Type B pancreatic cell (in vitro differentiated cells): ENCODE measurements at regions not wholly inside any gene's neighbourhood (a gene's known extent, or its start where the extent isn't known, plus 50 kb on each side); places are given as distances from the start of the nearest gene placed in this dataset.

Experiments
- DNase-seq: peaks from one replicate; pipeline ENCODE4 v3.0.0; 2021; ENCODE audit warnings: mixed read lengths; ENCODE audit not compliant: unreplicated experiment; ENCODE audit errors: extremely low spot score
- H3K27ac Mint-ChIP-seq: 2 replicates; pipeline ENCODE4 v1.8.0; 2021; ENCODE audit warnings: mild to moderate bottlenecking, mixed read lengths
- H3K27me3 Mint-ChIP-seq: 2 replicates; pipeline ENCODE4 v1.8.0; 2021; ENCODE audit warnings: mixed read lengths
- H3K36me3 Mint-ChIP-seq: 2 replicates; pipeline ENCODE4 v1.8.0; 2021; ENCODE audit warnings: mixed read lengths
- H3K4me1 Mint-ChIP-seq: one replicate; pipeline ENCODE4 v1.8.0; 2021; ENCODE audit warnings: mixed read lengths; ENCODE audit not compliant: unreplicated experiment
- H3K4me3 Mint-ChIP-seq: 2 replicates; pipeline ENCODE4 v1.8.0; 2021; ENCODE audit warnings: mild to moderate bottlenecking, mixed read lengths
- H3K9me3 Mint-ChIP-seq: 2 replicates; pipeline ENCODE4 v1.8.0; 2021; ENCODE audit warnings: mixed read lengths
- TF ChIP-seq, protein P1 (sequence below): fragments of 200-600 bp; sonication (generic); conservative IDR thresholded peaks from 2 replicates; pipeline ENCODE4 v1.5.0; 2021; ENCODE audit warnings: antibody characterized with exemption, mild to moderate bottlenecking

DNA sequence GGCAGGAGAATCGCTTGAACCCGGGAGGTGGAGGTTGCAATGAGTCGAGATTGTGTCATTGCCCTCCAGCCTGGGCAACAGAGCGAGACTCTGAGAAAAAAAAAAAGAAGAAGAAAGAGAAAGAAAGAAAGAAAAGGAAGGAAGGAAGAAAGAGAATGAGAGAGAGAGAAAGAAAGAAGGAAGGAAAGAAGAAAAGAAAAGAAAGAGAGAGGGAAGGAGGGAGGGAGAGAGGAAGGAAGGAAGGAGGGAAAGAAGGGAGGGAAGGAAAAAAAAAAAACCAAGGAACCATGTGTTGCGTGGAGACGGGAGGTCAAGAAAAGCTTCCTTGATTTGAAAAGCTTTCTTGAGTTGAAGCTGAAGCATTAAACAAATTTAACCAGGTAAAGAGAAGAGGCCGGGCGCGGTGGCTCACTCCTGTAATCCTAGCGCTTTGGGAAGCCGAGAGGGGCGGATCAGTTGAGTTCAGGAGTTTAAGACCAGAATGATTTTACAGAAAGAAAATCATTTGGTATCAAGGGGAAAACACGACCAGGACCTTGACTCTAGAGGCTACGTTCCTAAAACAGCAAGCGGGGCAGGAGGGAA lies 90.5 kb upstream of the PRSS16 start:
- Mint-ChIP-seq H3K9me3 (no peaks in the 10 kb centered on the region), H3K27ac (peak overlapping the region; percentile 79), H3K36me3 (no peaks in the 10 kb centered on the region), H3K4me3 (peak overlapping the region; percentile 87), H3K4me1 (peaks cover 9% of the 10 kb centered on the region), H3K27me3 (peaks cover 3% of the 10 kb centered on the region)
- TF ChIP-seq, protein P1, sequence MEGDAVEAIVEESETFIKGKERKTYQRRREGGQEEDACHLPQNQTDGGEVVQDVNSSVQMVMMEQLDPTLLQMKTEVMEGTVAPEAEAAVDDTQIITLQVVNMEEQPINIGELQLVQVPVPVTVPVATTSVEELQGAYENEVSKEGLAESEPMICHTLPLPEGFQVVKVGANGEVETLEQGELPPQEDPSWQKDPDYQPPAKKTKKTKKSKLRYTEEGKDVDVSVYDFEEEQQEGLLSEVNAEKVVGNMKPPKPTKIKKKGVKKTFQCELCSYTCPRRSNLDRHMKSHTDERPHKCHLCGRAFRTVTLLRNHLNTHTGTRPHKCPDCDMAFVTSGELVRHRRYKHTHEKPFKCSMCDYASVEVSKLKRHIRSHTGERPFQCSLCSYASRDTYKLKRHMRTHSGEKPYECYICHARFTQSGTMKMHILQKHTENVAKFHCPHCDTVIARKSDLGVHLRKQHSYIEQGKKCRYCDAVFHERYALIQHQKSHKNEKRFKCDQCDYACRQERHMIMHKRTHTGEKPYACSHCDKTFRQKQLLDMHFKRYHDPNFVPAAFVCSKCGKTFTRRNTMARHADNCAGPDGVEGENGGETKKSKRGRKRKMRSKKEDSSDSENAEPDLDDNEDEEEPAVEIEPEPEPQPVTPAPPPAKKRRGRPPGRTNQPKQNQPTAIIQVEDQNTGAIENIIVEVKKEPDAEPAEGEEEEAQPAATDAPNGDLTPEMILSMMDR, result no peak
- no peak for DNase-seq

DNA sequence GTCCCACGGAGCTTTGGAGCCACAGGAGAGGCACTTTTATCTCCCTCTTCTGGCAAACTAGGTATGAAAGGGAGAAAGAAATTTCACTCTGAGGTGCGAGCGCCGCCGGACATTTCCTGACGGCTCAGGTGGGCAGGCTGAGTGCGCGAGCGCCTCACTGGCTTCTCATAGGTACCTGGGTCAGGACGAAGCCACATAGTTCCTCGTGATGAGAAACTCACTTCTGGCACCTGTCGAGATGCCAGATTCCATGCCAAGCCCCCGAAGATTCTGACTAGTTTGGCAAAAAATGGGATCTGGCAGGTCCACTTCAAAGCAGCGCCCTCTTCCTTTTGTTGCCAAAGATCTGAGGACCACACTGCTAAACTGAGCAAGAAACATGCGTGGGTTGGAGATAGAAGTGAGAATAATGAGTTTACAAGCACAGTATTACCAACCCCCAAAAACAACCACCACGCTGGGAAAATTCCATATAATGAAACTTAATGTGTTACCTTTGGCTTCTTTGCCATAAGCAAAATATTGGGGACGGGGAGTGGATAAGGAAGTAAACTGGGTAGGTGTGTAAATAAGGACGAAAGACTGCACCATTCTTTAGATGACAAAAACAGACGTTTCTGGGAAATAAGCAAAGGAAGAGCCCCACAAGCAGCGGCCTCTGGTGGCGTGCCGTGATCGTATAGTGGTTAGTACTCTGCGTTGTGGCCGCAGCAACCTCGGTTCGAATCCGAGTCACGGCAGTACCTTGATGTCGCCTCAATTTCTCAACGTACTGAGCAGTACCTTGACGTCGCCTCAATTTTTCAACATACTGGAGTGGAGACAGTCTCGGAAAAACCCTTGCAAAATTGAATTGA lies 89.8 kb upstream of the PRSS16 start:
- TF ChIP-seq, protein P1, result peak; percentile 62
- H3K27me3 Mint-ChIP-seq, result peaks cover 3% of the 10 kb centered on the region
- peak overlapping the region; percentile 87 for H3K4me3 Mint-ChIP-seq
- peak overlapping the region; percentile 79 for H3K27ac Mint-ChIP-seq
- H3K9me3 Mint-ChIP-seq, result no peaks in the 10 kb centered on the region
- H3K36me3 Mint-ChIP-seq, result no peaks in the 10 kb centered on the region
- no peak for DNase-seq
- peaks cover 12% of the 10 kb centered on the region for H3K4me1 Mint-ChIP-seq

DNA sequence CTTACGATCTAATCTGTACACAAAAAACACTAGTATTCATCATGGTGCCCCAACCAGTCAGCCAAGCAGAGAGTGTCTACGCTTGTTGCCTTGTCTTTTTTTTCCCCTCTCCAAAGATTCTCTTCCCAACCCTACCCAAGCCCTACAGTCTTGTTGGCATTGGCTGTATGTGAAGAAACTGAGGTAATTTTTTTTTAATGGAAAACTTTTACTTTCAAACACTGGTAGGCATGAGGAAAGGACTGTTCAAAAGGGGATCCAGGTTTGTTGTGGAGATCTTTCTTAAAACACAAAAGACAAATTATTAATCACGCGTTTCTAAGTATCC lies 89.2 kb upstream of the PRSS16 start:
- peak overlapping the region; percentile 87 for H3K4me3 Mint-ChIP-seq
- peaks cover 12% of the 10 kb centered on the region for H3K4me1 Mint-ChIP-seq
- H3K9me3 Mint-ChIP-seq, result no peaks in the 10 kb centered on the region
- TF ChIP-seq, protein P1, result no peak
- H3K27me3 Mint-ChIP-seq, result peaks cover 3% of the 10 kb centered on the region
- H3K36me3 Mint-ChIP-seq, result no peaks in the 10 kb centered on the region
- H3K27ac Mint-ChIP-seq, result peak overlapping the region; percentile 79
- DNase-seq, result no peak

DNA sequence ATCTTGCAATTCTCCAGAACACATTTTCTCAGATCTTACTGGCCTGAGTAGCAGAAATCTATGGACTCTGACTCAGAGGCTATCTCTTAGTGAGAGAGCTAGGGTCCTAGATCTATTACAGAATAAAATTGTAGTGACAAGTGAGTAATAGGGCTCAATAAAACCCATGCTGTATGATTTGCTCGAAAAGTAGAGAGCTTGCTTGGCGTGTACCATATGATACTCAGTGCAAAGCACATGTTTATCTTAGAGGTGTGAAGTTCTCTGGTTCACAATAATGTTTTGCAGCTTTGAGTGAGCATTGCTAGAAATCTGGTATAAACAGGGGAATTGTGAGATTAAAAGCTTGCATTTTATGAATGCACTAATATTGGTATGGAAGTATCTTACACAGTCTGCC lies 87.8 kb upstream of the PRSS16 start:
- H3K27ac Mint-ChIP-seq, result no peak overlapping the region
- no peaks in the 10 kb centered on the region for H3K9me3 Mint-ChIP-seq
- H3K4me1 Mint-ChIP-seq, result peaks cover 12% of the 10 kb centered on the region
- TF ChIP-seq, protein P1, result no peak
- DNase-seq, result no peak
- no peak overlapping the region for H3K4me3 Mint-ChIP-seq
- H3K27me3 Mint-ChIP-seq, result peaks cover 3% of the 10 kb centered on the region
- no peaks in the 10 kb centered on the region for H3K36me3 Mint-ChIP-seq

DNA sequence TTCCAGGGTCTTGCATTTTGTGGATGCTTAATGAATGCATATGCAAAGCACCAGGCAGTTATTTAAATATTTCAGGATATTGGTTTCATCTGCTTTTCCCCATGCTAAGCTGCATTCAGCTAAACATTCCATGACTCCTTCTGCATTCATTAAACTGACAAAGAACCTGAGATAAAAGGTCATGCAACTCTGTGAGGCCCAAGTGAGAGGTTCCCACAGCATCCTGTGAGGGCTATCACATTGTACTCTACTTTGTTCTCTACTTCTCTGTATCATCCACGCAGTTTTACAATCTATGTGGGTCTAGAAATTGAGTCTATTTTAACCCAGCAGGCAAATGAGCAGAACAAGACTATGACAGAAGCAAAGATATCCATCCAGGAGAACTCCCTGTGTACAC lies 86.4 kb upstream of the PRSS16 start:
- Mint-ChIP-seq H3K27me3 (peaks cover 3% of the 10 kb centered on the region), H3K4me1 (peaks cover 12% of the 10 kb centered on the region), H3K4me3 (no peak overlapping the region), H3K9me3 (no peaks in the 10 kb centered on the region), H3K36me3 (no peaks in the 10 kb centered on the region), H3K27ac (no peak overlapping the region)
- TF ChIP-seq, protein P1, result no peak
- DNase-seq, result no peak
